ENCODE measurements at regions not wholly inside any gene's neighbourhood (a gene's known extent, or its start where the extent isn't known, plus 50 kb on each side); places are given as distances from the start of the nearest gene placed in this dataset.

- RAD21 ChIA-PET (ENCODE audit: unreplicated experiment), result no interaction called here
- SMC1A ChIA-PET (ENCODE audit: uncharacterized antibody, unreplicated experiment), result no interaction called here
- no peaks in the 10 kb centered on the region for H3K27me3 ChIP-seq (replicated peaks in 1 of 2; ENCODE audit: control insufficient read depth in 2 of 2, insufficient read depth in 2 of 2, low read length in 1 of 2)
- TF ChIP-seq PBX3 (IDR thresholded peaks at IDR 0.05; ENCODE audit: insufficient replicate concordance, low read depth, low read length) (no peak), BRCA1 (IDR thresholded peaks at IDR 0.05; ENCODE audit: low read depth, low read length) (no peak), IRF5 (IDR thresholded peaks at IDR 0.05; ENCODE audit: borderline replicate concordance) (no peak), NFYB (IDR thresholded peaks at IDR 0.05; ENCODE audit: insufficient read depth, low read depth, low read length) (no peak), ZNF207 (IDR thresholded peaks at IDR 0.05; ENCODE audit: borderline replicate concordance) (no peak), IKZF1 (conservative IDR thresholded peaks at IDR 0.05) (no peak), TARDBP (IDR thresholded peaks at IDR 0.05; ENCODE audit: borderline replicate concordance) (no peak), USF2 (IDR thresholded peaks at IDR 0.05; ENCODE audit: borderline replicate concordance, low read depth, low read length) (no peak), GATAD2B (conservative IDR thresholded peaks at IDR 0.05; ENCODE audit: low read depth) (no peak), MAX (IDR thresholded peaks at IDR 0.05; ENCODE audit: low read depth, low read length) (no peak), ZNF274 (IDR thresholded peaks at IDR 0.05; ENCODE audit: insufficient read depth, insufficient read length) (no peak), BMI1 (IDR thresholded peaks at IDR 0.05; ENCODE audit: borderline replicate concordance) (no peak), JUND (IDR thresholded peaks at IDR 0.05; ENCODE audit: low read depth, low read length) (no peak), RELB (IDR thresholded peaks at IDR 0.05; ENCODE audit: low read depth) (no peak), SUZ12 (IDR thresholded peaks at IDR 0.05; ENCODE audit: unreplicated experiment) (no peak), PAX8 (IDR thresholded peaks at IDR 0.05) (no peak), PRDM15 (CRISPR knock-in tag; IDR thresholded peaks at IDR 0.05) (no peak)
Measured at GRCh38 chr2:217466805-217467204, 536.0 kb downstream of the TNS1 start.

More at GRCh38 chr2:217466805-217467204, 536.0 kb downstream of the TNS1 start:
- WGBS (ENCODE audit: insufficient coverage, insufficient replicate concordance, low lambda C conversion rate, missing lambda C conversion rate), result 59% methylated on average over 5 of the region's 5 CpGs
- H3K4me1 ChIP-seq (ENCODE audit: control insufficient read depth, insufficient read depth, low read length), result peaks cover 11% of the 10 kb centered on the region
- no peaks in the 10 kb centered on the region for H4K20me1 ChIP-seq (ENCODE audit: control insufficient read depth, insufficient read depth)
- no peak overlapping the region for H3K4me2 ChIP-seq (ENCODE audit: control insufficient read depth, insufficient read depth)
- intact Hi-C loops (cut with micrococcal nuclease; ENCODE audit: unreplicated experiment) (no loop called here), in situ Hi-C loops (cut with MboI) (no loop called here)
- H3K4me3 ChIP-seq, result no peak overlapping the region
- FAIRE-seq (no peak), ATAC-seq (no peak), DNase-seq (ENCODE audit: low read depth, low spot score) (no peak)
- BruUV-seq (replicated peaks), result no TSS peak
- H3K27ac ChIP-seq (ENCODE audit: control insufficient read depth, insufficient read depth), result no peak overlapping the region
- H3K9ac ChIP-seq (ENCODE audit: control insufficient read depth, insufficient read depth, low read length), result no peak overlapping the region
- H3K9me3 ChIP-seq (replicated peaks; ENCODE audit: control insufficient read depth, insufficient read depth, low read length), result no peaks in the 10 kb centered on the region
- no peaks in the 10 kb centered on the region for H3K79me2 ChIP-seq (ENCODE audit: control insufficient read depth, insufficient read depth, low read length)
- no peak overlapping the region for H2AFZ ChIP-seq (ENCODE audit: control insufficient read depth, low read depth, low read length)
- POLR2A ChIA-PET, result interaction anchor here (0.7 kb wide), 1 partner anchor 379 kb away, joined by 3 read pairs; no protein-coding TSS in a partner anchor
- no peaks in the 10 kb centered on the region for H3K36me3 ChIP-seq (ENCODE audit: control insufficient read depth in 2 of 2, insufficient read depth in 2 of 2, low read length in 1 of 2)
- CTCF ChIA-PET, result no interaction called here

Data from GM12878 (cell line).